ENCODE measurements at regions not wholly inside any gene's neighbourhood (a gene's known extent, or its start where the extent isn't known, plus 50 kb on each side); places are given as distances from the start of the nearest gene placed in this dataset.

DNA sequence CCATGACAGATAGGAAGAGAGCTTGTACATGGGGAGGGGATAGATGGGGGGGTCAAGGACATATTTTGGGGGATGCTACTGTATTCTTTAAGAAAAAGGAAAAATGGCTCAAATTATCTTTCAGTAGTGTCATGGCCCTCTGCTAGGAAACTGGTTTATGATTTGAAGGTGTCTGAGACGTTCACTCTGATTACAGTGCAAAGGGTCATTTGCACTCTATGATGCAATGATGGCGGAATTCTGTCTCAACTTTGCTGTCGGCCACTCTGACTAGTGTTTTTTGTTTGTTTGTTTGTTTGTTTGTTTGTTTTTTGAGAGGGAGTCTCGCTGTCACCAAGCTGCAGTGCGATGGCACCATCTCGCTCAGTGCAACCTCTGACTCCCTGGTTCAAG is 180.0 kb downstream of the SOX4 start:
- no peak for TF ChIP-seq EZH2 (IDR thresholded peaks at IDR 0.05; ENCODE audit: low read length)
- TF ChIP-seq, protein P1, sequence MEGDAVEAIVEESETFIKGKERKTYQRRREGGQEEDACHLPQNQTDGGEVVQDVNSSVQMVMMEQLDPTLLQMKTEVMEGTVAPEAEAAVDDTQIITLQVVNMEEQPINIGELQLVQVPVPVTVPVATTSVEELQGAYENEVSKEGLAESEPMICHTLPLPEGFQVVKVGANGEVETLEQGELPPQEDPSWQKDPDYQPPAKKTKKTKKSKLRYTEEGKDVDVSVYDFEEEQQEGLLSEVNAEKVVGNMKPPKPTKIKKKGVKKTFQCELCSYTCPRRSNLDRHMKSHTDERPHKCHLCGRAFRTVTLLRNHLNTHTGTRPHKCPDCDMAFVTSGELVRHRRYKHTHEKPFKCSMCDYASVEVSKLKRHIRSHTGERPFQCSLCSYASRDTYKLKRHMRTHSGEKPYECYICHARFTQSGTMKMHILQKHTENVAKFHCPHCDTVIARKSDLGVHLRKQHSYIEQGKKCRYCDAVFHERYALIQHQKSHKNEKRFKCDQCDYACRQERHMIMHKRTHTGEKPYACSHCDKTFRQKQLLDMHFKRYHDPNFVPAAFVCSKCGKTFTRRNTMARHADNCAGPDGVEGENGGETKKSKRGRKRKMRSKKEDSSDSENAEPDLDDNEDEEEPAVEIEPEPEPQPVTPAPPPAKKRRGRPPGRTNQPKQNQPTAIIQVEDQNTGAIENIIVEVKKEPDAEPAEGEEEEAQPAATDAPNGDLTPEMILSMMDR (optimal IDR thresholded peaks at IDR 0.05 in 1 of 3, IDR thresholded peaks at IDR 0.05 in 1 of 3, conservative IDR thresholded peaks at IDR 0.05 in 1 of 3; ENCODE audit: extremely low read depth in 1 of 3, insufficient read depth in 2 of 3, low read length in 3 of 3), result no peak
- dilution Hi-C loops (cut with MboI; ENCODE audit: extremely low pct_ligation_motif_present, low sequenced_read_pairs), result no loop called here
- no peak for DNase-seq (ENCODE audit: low read depth, low spot score)
- H3K4me3 ChIP-seq (ENCODE audit: control insufficient read depth in 2 of 3, extremely low read depth in 1 of 3, insufficient read depth in 2 of 3, low read depth in 1 of 3, low read length in 3 of 3), result no peak overlapping the region
- H3K27ac ChIP-seq (ENCODE audit: control insufficient read depth, insufficient read depth, low read length), result no peak overlapping the region
- H3K9me1 ChIP-seq (ENCODE audit: control insufficient read depth, extremely low read depth, insufficient read depth, low read length), result no peaks in the 10 kb centered on the region
- no peaks in the 10 kb centered on the region for H3K9me3 ChIP-seq (ENCODE audit: control insufficient read depth, low read depth, low read length)
- H3K9ac ChIP-seq (ENCODE audit: control insufficient read depth, extremely low read depth, insufficient read depth, low read length), result no peak overlapping the region
- peaks cover 15% of the 10 kb centered on the region for H3K4me1 ChIP-seq (ENCODE audit: control insufficient read depth, extremely low read depth, insufficient read depth, low read length)
- H3K36me3 ChIP-seq (ENCODE audit: control insufficient read depth in 2 of 2, extremely low read depth in 1 of 2, insufficient read depth in 2 of 2, low read length in 2 of 2), result no peaks in the 10 kb centered on the region
- H3K4me2 ChIP-seq (ENCODE audit: control insufficient read depth, extremely low read depth, insufficient read depth, low read depth, low read length), result no peak overlapping the region
- no peak overlapping the region for H2AFZ ChIP-seq (ENCODE audit: control insufficient read depth, low read length)
- no peaks in the 10 kb centered on the region for H3K27me3 ChIP-seq (ENCODE audit: control insufficient read depth, extremely low read depth, insufficient read depth, low read length)
- H4K20me1 ChIP-seq (ENCODE audit: control insufficient read depth, extremely low read depth, insufficient read depth, low read length), result no peaks in the 10 kb centered on the region
- FAIRE-seq, result no peak
- no peaks in the 10 kb centered on the region for H3K79me2 ChIP-seq (ENCODE audit: control insufficient read depth, insufficient read depth, low read length)

GRCh38 chr6:21777846-21778245 is 184.3 kb downstream of the SOX4 start:
- dilution Hi-C loops (cut with MboI; ENCODE audit: extremely low pct_ligation_motif_present, low sequenced_read_pairs), result no loop called here
- H3K4me2 ChIP-seq (ENCODE audit: control insufficient read depth, extremely low read depth, insufficient read depth, low read depth, low read length), result no peak overlapping the region
- FAIRE-seq, result no peak

More at GRCh38 chr6:21777846-21778245, 184.3 kb downstream of the SOX4 start:
- Histone ChIP-seq H3K36me3 (ENCODE audit: control insufficient read depth in 2 of 2, extremely low read depth in 1 of 2, insufficient read depth in 2 of 2, low read length in 2 of 2) (no peaks in the 10 kb centered on the region), H4K20me1 (ENCODE audit: control insufficient read depth, extremely low read depth, insufficient read depth, low read length) (no peaks in the 10 kb centered on the region), H3K4me1 (ENCODE audit: control insufficient read depth, extremely low read depth, insufficient read depth, low read length) (no peaks in the 10 kb centered on the region), H3K27me3 (ENCODE audit: control insufficient read depth, extremely low read depth, insufficient read depth, low read length) (no peaks in the 10 kb centered on the region), H2AFZ (ENCODE audit: control insufficient read depth, low read length) (no peak overlapping the region), H3K9me3 (ENCODE audit: control insufficient read depth, low read depth, low read length) (no peaks in the 10 kb centered on the region), H3K9me1 (ENCODE audit: control insufficient read depth, extremely low read depth, insufficient read depth, low read length) (no peaks in the 10 kb centered on the region), H3K9ac (ENCODE audit: control insufficient read depth, extremely low read depth, insufficient read depth, low read length) (no peak overlapping the region), H3K27ac (ENCODE audit: control insufficient read depth, insufficient read depth, low read length) (no peak overlapping the region), H3K4me3 (ENCODE audit: control insufficient read depth in 2 of 3, extremely low read depth in 1 of 3, insufficient read depth in 2 of 3, low read depth in 1 of 3, low read length in 3 of 3) (no peak overlapping the region), H3K79me2 (ENCODE audit: control insufficient read depth, insufficient read depth, low read length) (no peaks in the 10 kb centered on the region)
- no peak for DNase-seq (ENCODE audit: low read depth, low spot score)
- no peak for TF ChIP-seq EZH2 (IDR thresholded peaks at IDR 0.05; ENCODE audit: low read length)
- TF ChIP-seq, protein P1 (optimal IDR thresholded peaks at IDR 0.05 in 1 of 3, IDR thresholded peaks at IDR 0.05 in 1 of 3, conservative IDR thresholded peaks at IDR 0.05 in 1 of 3; ENCODE audit: extremely low read depth in 1 of 3, insufficient read depth in 2 of 3, low read length in 3 of 3), result no peak

Data from keratinocyte (primary cell).